ENCODE measurements at regions not wholly inside any gene's neighbourhood (a gene's known extent, or its start where the extent isn't known, plus 50 kb on each side); places are given as distances from the start of the nearest gene placed in this dataset.

GRCh38 chr9:551986-552929 lies 289.2 kb upstream of the DMRT1 start:
- DNase-seq (ENCODE audit: low read depth): peak; percentile 47
- Histone ChIP-seq H3K4me3 (ENCODE audit: low read length) (no peak overlapping the region), H3K4me1 (ENCODE audit: control insufficient read depth, insufficient read depth, low read length) (peaks cover 18% of the 10 kb centered on the region), H3K9ac (ENCODE audit: low read length) (no peak overlapping the region), H3K9me3 (ENCODE audit: control insufficient read depth, low read length) (no peaks in the 10 kb centered on the region), H3K27me3 (replicated peaks; ENCODE audit: control insufficient read depth, insufficient read depth, low read length) (no peaks in the 10 kb centered on the region), H3K36me3 (ENCODE audit: control insufficient read depth, insufficient read depth, low read length, severe bottlenecking) (no peaks in the 10 kb centered on the region)

- no peaks in the 10 kb centered on the region for H3K9me3 ChIP-seq (ENCODE audit: control insufficient read depth, low read length)
- H3K4me3 ChIP-seq (ENCODE audit: low read length): no peak overlapping the region
- H3K27me3 ChIP-seq (replicated peaks; ENCODE audit: control insufficient read depth, insufficient read depth, low read length): no peaks in the 10 kb centered on the region
- H3K4me1 ChIP-seq (ENCODE audit: control insufficient read depth, insufficient read depth, low read length): peaks cover 13% of the 10 kb centered on the region
- no peak for DNase-seq (ENCODE audit: low read depth)
- no peaks in the 10 kb centered on the region for H3K36me3 ChIP-seq (ENCODE audit: control insufficient read depth, insufficient read depth, low read length, severe bottlenecking)
- no peak overlapping the region for H3K9ac ChIP-seq (ENCODE audit: low read length)
Observed at GRCh38 chr9:555493-555892, 286.0 kb upstream of the DMRT1 start.

DNA sequence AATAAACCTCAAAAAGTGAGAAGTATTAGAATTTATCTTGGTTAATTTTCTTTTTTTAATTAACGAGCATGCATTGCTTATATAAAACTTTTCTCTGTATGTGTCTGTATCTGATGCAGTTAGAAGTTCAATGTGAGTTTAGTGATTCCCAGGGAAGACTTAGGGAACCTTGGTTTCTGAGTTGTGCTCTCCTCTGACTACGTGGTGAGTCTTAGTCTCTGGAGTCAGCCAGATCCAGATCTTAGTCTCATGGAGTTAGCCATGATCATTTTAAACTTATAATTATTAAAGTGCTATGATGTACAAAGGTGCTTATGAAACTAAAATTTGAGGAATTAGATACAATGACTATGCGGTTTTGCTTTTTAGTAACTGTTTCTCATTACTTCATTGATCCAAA lies 285.3 kb upstream of the DMRT1 start:
- Histone ChIP-seq H3K4me3 (ENCODE audit: low read length) (no peak overlapping the region), H3K4me1 (ENCODE audit: control insufficient read depth, insufficient read depth, low read length) (peaks cover 17% of the 10 kb centered on the region), H3K36me3 (ENCODE audit: control insufficient read depth, insufficient read depth, low read length, severe bottlenecking) (no peaks in the 10 kb centered on the region), H3K27me3 (replicated peaks; ENCODE audit: control insufficient read depth, insufficient read depth, low read length) (no peaks in the 10 kb centered on the region), H3K9me3 (ENCODE audit: control insufficient read depth, low read length) (no peaks in the 10 kb centered on the region), H3K9ac (ENCODE audit: low read length) (no peak overlapping the region)
- no peak for DNase-seq (ENCODE audit: low read depth)

- Histone ChIP-seq H3K9me3 (ENCODE audit: control insufficient read depth, low read length) (no peaks in the 10 kb centered on the region), H3K9ac (ENCODE audit: low read length) (no peak overlapping the region), H3K27me3 (replicated peaks; ENCODE audit: control insufficient read depth, insufficient read depth, low read length) (no peaks in the 10 kb centered on the region), H3K4me3 (ENCODE audit: low read length) (no peak overlapping the region), H3K36me3 (ENCODE audit: control insufficient read depth, insufficient read depth, low read length, severe bottlenecking) (no peaks in the 10 kb centered on the region), H3K4me1 (ENCODE audit: control insufficient read depth, insufficient read depth, low read length) (peaks cover 19% of the 10 kb centered on the region)
- DNase-seq (ENCODE audit: low read depth): no peak
Observed at GRCh38 chr9:556675-557074, 284.8 kb upstream of the DMRT1 start.

DNA sequence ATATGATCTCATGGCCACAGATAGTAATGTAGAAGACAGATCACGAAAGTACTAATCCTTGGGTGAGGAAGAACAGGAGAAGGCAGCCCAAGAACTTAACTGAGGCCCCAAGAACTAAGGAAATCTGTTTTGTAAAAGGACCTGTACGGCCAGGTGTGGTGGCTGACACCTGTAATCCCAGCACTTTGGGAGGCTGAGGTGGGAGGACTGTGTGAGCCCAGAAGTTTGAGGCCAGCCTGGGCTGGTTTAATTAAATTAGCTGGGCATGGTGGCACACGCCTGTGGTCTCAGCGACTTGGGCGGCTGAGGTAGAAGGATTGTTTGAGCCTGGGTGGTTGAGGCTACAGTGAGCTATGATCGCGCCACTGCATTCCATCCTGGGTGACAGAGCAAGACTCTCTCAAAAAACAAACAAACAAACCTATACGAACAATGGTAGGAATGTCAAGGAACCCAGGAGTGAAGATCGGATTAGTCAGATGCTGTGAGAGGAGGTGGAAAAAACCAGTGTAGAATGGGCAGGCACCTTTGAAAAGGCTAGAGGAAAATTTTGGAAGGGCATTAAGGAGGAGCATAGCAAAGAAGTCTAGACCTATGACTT lies 283.8 kb upstream of the DMRT1 start:
- H3K4me1 ChIP-seq (ENCODE audit: control insufficient read depth, insufficient read depth, low read length): peaks cover 11% of the 10 kb centered on the region
- H3K27me3 ChIP-seq (replicated peaks; ENCODE audit: control insufficient read depth, insufficient read depth, low read length): no peaks in the 10 kb centered on the region
- H3K36me3 ChIP-seq (ENCODE audit: control insufficient read depth, insufficient read depth, low read length, severe bottlenecking): no peaks in the 10 kb centered on the region
- DNase-seq (ENCODE audit: low read depth): no peak
- H3K9me3 ChIP-seq (ENCODE audit: control insufficient read depth, low read length): no peaks in the 10 kb centered on the region
- no peak overlapping the region for H3K9ac ChIP-seq (ENCODE audit: low read length)
- no peak overlapping the region for H3K4me3 ChIP-seq (ENCODE audit: low read length)

GRCh38 chr9:561427-561826 lies 280.1 kb upstream of the DMRT1 start:
- no peaks in the 10 kb centered on the region for H3K27me3 ChIP-seq (replicated peaks; ENCODE audit: control insufficient read depth, insufficient read depth, low read length)
- no peak overlapping the region for H3K9ac ChIP-seq (ENCODE audit: low read length)
- peak; percentile 40 for DNase-seq (ENCODE audit: low read depth)
- H3K4me3 ChIP-seq (ENCODE audit: low read length): no peak overlapping the region
- no peaks in the 10 kb centered on the region for H3K9me3 ChIP-seq (ENCODE audit: control insufficient read depth, low read length)
- H3K36me3 ChIP-seq (ENCODE audit: control insufficient read depth, insufficient read depth, low read length, severe bottlenecking): no peaks in the 10 kb centered on the region
- H3K4me1 ChIP-seq (ENCODE audit: control insufficient read depth, insufficient read depth, low read length): peaks cover 6% of the 10 kb centered on the region

DNA sequence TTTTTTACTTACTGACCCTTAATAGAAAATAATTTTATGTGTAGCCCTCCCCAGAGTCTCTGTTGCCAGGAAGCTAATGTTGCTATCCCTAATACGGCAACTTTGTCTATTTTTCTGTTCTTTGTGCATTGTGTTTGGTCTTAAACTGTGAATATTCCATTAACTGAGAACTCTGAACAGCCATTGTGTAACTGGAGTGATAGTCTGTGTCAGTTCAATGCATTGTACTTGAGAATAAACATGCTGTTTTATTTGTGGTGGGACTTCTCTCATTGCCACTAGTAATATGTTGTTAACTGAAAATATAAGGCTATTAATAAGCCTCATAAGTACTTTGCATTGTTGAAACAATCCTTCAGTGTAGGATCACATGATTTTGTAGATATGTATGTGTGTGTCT lies 278.3 kb upstream of the DMRT1 start:
- Histone ChIP-seq H3K4me1 (ENCODE audit: control insufficient read depth, insufficient read depth, low read length) (peaks cover 6% of the 10 kb centered on the region), H3K27me3 (replicated peaks; ENCODE audit: control insufficient read depth, insufficient read depth, low read length) (no peaks in the 10 kb centered on the region), H3K4me3 (ENCODE audit: low read length) (no peak overlapping the region), H3K9ac (ENCODE audit: low read length) (no peak overlapping the region), H3K36me3 (ENCODE audit: control insufficient read depth, insufficient read depth, low read length, severe bottlenecking) (no peaks in the 10 kb centered on the region), H3K9me3 (ENCODE audit: control insufficient read depth, low read length) (peaks cover 8% of the 10 kb centered on the region)
- DNase-seq (ENCODE audit: low read depth): no peak

GRCh38 chr9:565528-565927 lies 276.0 kb upstream of the DMRT1 start:
- H3K4me3 ChIP-seq (ENCODE audit: low read length): no peak overlapping the region
- DNase-seq (ENCODE audit: low read depth): no peak
- no peak overlapping the region for H3K9ac ChIP-seq (ENCODE audit: low read length)
- H3K9me3 ChIP-seq (ENCODE audit: control insufficient read depth, low read length): peaks cover 8% of the 10 kb centered on the region
- H3K27me3 ChIP-seq (replicated peaks; ENCODE audit: control insufficient read depth, insufficient read depth, low read length): no peaks in the 10 kb centered on the region
- peaks cover 6% of the 10 kb centered on the region for H3K4me1 ChIP-seq (ENCODE audit: control insufficient read depth, insufficient read depth, low read length)
- no peaks in the 10 kb centered on the region for H3K36me3 ChIP-seq (ENCODE audit: control insufficient read depth, insufficient read depth, low read length, severe bottlenecking)

DNA sequence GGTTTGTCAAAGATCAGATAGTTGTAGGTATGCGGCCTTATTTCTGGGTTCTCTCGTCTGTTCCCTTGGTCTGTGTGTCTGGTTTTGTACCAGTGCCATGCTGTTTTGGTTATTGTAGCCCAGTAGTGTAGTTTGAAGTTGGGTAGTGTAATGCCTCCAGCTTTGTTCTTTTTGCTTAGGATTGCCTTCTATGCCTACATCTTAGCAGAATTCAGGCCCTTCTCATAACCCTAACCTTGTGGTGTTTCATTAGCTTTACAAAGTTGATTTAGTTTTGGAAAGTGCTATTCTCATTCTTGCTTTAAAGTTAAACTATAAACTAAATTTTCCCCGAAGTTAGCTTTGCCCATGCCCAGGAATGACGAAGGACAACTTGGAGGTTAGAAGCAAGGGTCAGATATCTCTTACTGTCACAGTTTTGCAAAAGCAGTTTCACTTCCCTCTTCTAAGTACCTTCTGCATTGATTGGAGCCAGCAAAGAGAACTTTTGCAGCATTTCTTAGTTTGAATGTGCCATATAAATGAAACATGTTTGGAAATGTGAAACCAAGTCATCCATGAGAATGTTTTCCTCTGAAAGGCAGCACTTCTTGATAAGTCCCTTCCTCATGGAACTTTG lies 274.3 kb upstream of the DMRT1 start:
- Histone ChIP-seq H3K4me3 (ENCODE audit: low read length) (no peak overlapping the region), H3K9me3 (ENCODE audit: control insufficient read depth, low read length) (peaks cover 8% of the 10 kb centered on the region), H3K27me3 (replicated peaks; ENCODE audit: control insufficient read depth, insufficient read depth, low read length) (no peaks in the 10 kb centered on the region), H3K4me1 (ENCODE audit: control insufficient read depth, insufficient read depth, low read length) (no peaks in the 10 kb centered on the region), H3K9ac (ENCODE audit: low read length) (no peak overlapping the region), H3K36me3 (ENCODE audit: control insufficient read depth, insufficient read depth, low read length, severe bottlenecking) (no peaks in the 10 kb centered on the region)
- no peak for DNase-seq (ENCODE audit: low read depth)

DNA sequence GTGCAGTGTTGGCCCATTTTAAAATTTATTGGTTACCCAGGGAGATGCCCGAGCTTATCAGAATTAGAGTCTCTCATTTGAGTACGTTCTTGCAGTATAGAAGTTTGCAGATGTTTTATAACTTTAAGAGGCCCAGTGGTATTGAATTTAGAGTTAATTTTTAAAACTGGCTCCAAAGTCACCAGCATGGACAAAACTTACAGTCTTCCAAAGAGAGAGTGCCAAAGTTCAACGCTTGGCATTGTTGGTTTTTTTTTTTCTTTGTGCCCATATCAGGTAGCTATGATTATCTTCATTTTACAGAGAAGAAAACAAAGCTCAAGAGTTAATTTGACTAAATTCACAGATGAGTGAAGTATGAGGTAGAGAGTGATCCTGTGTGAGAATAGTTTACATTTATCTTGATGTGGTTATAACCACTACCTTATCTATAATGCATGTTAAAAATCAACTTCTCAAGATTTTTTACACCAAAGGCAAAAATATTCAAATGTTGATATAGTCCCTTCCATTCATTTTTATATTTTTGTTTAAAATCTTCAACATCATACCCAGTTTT lies 273.7 kb upstream of the DMRT1 start:
- Histone ChIP-seq H3K36me3 (ENCODE audit: control insufficient read depth, insufficient read depth, low read length, severe bottlenecking) (no peaks in the 10 kb centered on the region), H3K4me1 (ENCODE audit: control insufficient read depth, insufficient read depth, low read length) (no peaks in the 10 kb centered on the region), H3K27me3 (replicated peaks; ENCODE audit: control insufficient read depth, insufficient read depth, low read length) (no peaks in the 10 kb centered on the region), H3K9me3 (ENCODE audit: control insufficient read depth, low read length) (peaks cover 8% of the 10 kb centered on the region), H3K4me3 (ENCODE audit: low read length) (no peak overlapping the region), H3K9ac (ENCODE audit: low read length) (no peak overlapping the region)
- DNase-seq (ENCODE audit: low read depth): no peak

- no peak for DNase-seq (ENCODE audit: low read depth)
Observed at GRCh38 chr9:569296-569695, 272.2 kb upstream of the DMRT1 start.

More at GRCh38 chr9:569296-569695, 272.2 kb upstream of the DMRT1 start:
- no peak overlapping the region for H3K4me3 ChIP-seq (ENCODE audit: low read length)
- peaks cover 8% of the 10 kb centered on the region for H3K9me3 ChIP-seq (ENCODE audit: control insufficient read depth, low read length)
- H3K36me3 ChIP-seq (ENCODE audit: control insufficient read depth, insufficient read depth, low read length, severe bottlenecking): no peaks in the 10 kb centered on the region
- H3K27me3 ChIP-seq (replicated peaks; ENCODE audit: control insufficient read depth, insufficient read depth, low read length): no peaks in the 10 kb centered on the region
- H3K4me1 ChIP-seq (ENCODE audit: control insufficient read depth, insufficient read depth, low read length): peaks cover 5% of the 10 kb centered on the region
- no peak overlapping the region for H3K9ac ChIP-seq (ENCODE audit: low read length)

Data from adipocyte (in vitro differentiated cells).